Stomach (tissue), 8 donors: ENCODE measurements at regions not wholly inside any gene's neighbourhood (a gene's known extent, or its start where the extent isn't known, plus 50 kb on each side); places are given as distances from the start of the nearest gene placed in this dataset.

Experiments used
- DNase-seq, 2 donors: peaks; one replicate each; pipeline versions ENCODE4 v3.0.0 to v3.0.0-alpha.2; 2013 to 2019
- H3K27ac ChIP-seq, 5 donors: fragments of 200-600 bp in 4 of 5; sonication (generic) in 4 of 5; one replicate each; pipeline ENCODE4 v1.5.1; 2013 to 2019; ENCODE audit warnings: mild to moderate bottlenecking in 1 of 5, moderate library complexity in 1 of 5
- H3K27me3 ChIP-seq, 3 donors: fragments of 200-600 bp; sonication (generic); one replicate each; pipeline ENCODE4 v1.5.1; 2017 to 2019; ENCODE audit warnings: mixed run types in 1 of 3
- H3K36me3 ChIP-seq, 4 donors: fragments of 200-600 bp; sonication (generic); 1 replicate in 3 of 4; 2 replicates in 1 of 4; pipeline ENCODE4 v1.5.1; 2016 to 2019
- H3K4me1 ChIP-seq, 4 donors: fragments of 200-600 bp; sonication (generic); one replicate each; pipeline ENCODE4 v1.5.1; 2016 to 2019
- H3K4me3 ChIP-seq, 4 donors: fragments of 200-600 bp; sonication (generic) in 3 of 4; one replicate each; pipeline ENCODE4 v1.5.1; 2016 to 2019; ENCODE audit warnings: mild to moderate bottlenecking in 1 of 4
- H3K9me3 ChIP-seq, 4 donors: fragments of 200-600 bp; sonication (generic); one replicate each; pipeline ENCODE4 v1.5.1; 2016 to 2019
- CTCF ChIP-seq, 7 experiments: fragments of 450-650 bp in 4 of 7; fragments of 200-600 bp in 3 of 7; sonication (generic) in 3 of 7; IDR thresholded peaks; one replicate each; pipeline ENCODE4 v1.5.1; 2016 to 2019; ENCODE audit warnings: antibody characterized with exemption in 7 of 7, control low read depth in 2 of 7, mild to moderate bottlenecking in 1 of 7
- EP300 ChIP-seq: sonication (generic); formaldehyde crosslinking; IDR thresholded peaks from one replicate; pipeline ENCODE4 v1.6.1; 2017; ENCODE audit warnings: antibody characterized with exemption
- POLR2A ChIP-seq, 4 donors: fragments of 450-650 bp; IDR thresholded peaks; one replicate each; pipeline ENCODE4 v1.6.1; 2016; ENCODE audit warnings: antibody characterized with exemption in 4 of 4, control low read depth in 2 of 4, mild to moderate bottlenecking in 1 of 4, moderate library complexity in 1 of 4
- POLR2AphosphoS5 ChIP-seq, 3 donors: sonication (generic); formaldehyde crosslinking; IDR thresholded peaks; one replicate each; pipeline ENCODE4 v1.6.1; 2016; ENCODE audit warnings: antibody characterized with exemption in 3 of 3
- WGBS, 5 donors: extraction: QIAGEN DNeasy Blood & Tissue Kit in 3 of 5; methylation state at CpG; one replicate each; pipeline versions ENCODE4 v1.1.5 to v1.1.7; 2013 to 2018; 5-methylcytosine and 5-hydroxymethylcytosine counted together
- intact Hi-C: fragments of 100-400 bp; cut with DNase I; formaldehyde crosslinking; loops from one replicate; pipeline ENCODE4 v1.15.1; 2023; ENCODE audit warnings: low total_unique reads
- donor health status: healthy with polysubstance abuse.
- donor health status: Bipolar disorder and iron deficiency.
- donor health status: healthy.

GRCh38 chr13:26968431-26969341 is 202.9 kb downstream of the USP12 start:
- Histone ChIP-seq H3K4me1 (peaks cover 38 to 65% (median 54%) of the 10 kb centered on the region in 4 donors), H3K9me3 (no peaks in the 10 kb centered on the region), H3K36me3 (no peaks in the 10 kb centered on the region), H3K27ac (peak overlapping the region; percentile 54 to 77 (median 73)), H3K4me3 (no peak overlapping the region), H3K27me3 (no peaks in the 10 kb centered on the region)
- 34 to 51% (median 35%) methylated on average over 17 to 22 of the region's 22 CpGs for WGBS, 5 donors
- peak; percentile 76 to 88 for DNase-seq
- TF ChIP-seq EP300 (no peak), POLR2AphosphoS5 (IDR thresholded peaks at IDR 0.05) (peak in 1 of 3 donors; percentile 17)
- intact Hi-C loops = no loop called here

GRCh38 chr13:26967119-26968038 is 204.2 kb downstream of the USP12 start:
- intact Hi-C loops = no loop called here
- H3K27ac ChIP-seq = peak overlapping the region; percentile 1 to 77 (median 73)
- H3K4me3 ChIP-seq = no peak overlapping the region
- H3K36me3 ChIP-seq = no peaks in the 10 kb centered on the region
- H3K4me1 ChIP-seq = peaks cover 47 to 74% (median 60%) of the 10 kb centered on the region in 4 donors
- TF ChIP-seq EP300 = no peak
- no peak for TF ChIP-seq CTCF (IDR thresholded peaks at IDR 0.05)
- TF ChIP-seq POLR2A (IDR thresholded peaks at IDR 0.05) = no peak
- peak in 1 of 3 donors; percentile 23 for TF ChIP-seq POLR2AphosphoS5 (IDR thresholded peaks at IDR 0.05)
- 58 to 66% (median 65%) methylated on average over 17 of the region's 17 CpGs for WGBS, 5 donors
- no peaks in the 10 kb centered on the region for H3K9me3 ChIP-seq
- peak in 1 of 2 donors; percentile 75 for DNase-seq
- no peaks in the 10 kb centered on the region for H3K27me3 ChIP-seq

- DNase-seq = no peak
- H3K27me3 ChIP-seq = no peaks in the 10 kb centered on the region
- intact Hi-C loops = no loop called here
- H3K36me3 ChIP-seq = no peaks in the 10 kb centered on the region
- 58 to 81% (median 66%) methylated on average over 4 of the region's 4 CpGs for WGBS, 5 donors
- H3K4me1 ChIP-seq = peaks cover 50 to 75% (median 67%) of the 10 kb centered on the region in 4 donors
- no peaks in the 10 kb centered on the region for H3K9me3 ChIP-seq
- no peak overlapping the region for H3K4me3 ChIP-seq
- H3K27ac ChIP-seq = peak overlapping the region in 3 of 5 donors; percentile 73 to 77 (median 73)
- TF ChIP-seq POLR2AphosphoS5 (IDR thresholded peaks at IDR 0.05) (no peak), CTCF (IDR thresholded peaks at IDR 0.05) (no peak), POLR2A (IDR thresholded peaks at IDR 0.05) (no peak), EP300 (no peak)
Measured at GRCh38 chr13:26966701-26967080, 204.9 kb downstream of the USP12 start.

GRCh38 chr13:26965952-26966700 is 205.5 kb downstream of the USP12 start:
- Histone ChIP-seq H3K27ac (peak overlapping the region; percentile 30 to 77 (median 73)), H3K4me3 (no peak overlapping the region), H3K9me3 (no peaks in the 10 kb centered on the region), H3K4me1 (peaks cover 50 to 75% (median 68%) of the 10 kb centered on the region in 4 donors), H3K27me3 (no peaks in the 10 kb centered on the region), H3K36me3 (no peaks in the 10 kb centered on the region)
- intact Hi-C loops = no loop called here
- no peak for TF ChIP-seq CTCF (IDR thresholded peaks at IDR 0.05)
- TF ChIP-seq POLR2A (IDR thresholded peaks at IDR 0.05) = no peak
- no peak for TF ChIP-seq EP300
- TF ChIP-seq POLR2AphosphoS5 (IDR thresholded peaks at IDR 0.05) = peak in 1 of 3 donors; percentile 43
- DNase-seq = peak; percentile 81 to 86
- WGBS, 5 donors = 43 to 59% (median 56%) methylated on average over 22 of the region's 22 CpGs
